H1 (cell line): ENCODE measurements at regions not wholly inside any gene's neighbourhood (a gene's known extent, or its start where the extent isn't known, plus 50 kb on each side); places are given as distances from the start of the nearest gene placed in this dataset.

Source experiments
- E2F6 ChIP-seq: IDR thresholded peaks from 2 replicates; pipeline ENCODE4 v1.6.1; 2012; ENCODE audit warnings: inconsistent platforms

DNA sequence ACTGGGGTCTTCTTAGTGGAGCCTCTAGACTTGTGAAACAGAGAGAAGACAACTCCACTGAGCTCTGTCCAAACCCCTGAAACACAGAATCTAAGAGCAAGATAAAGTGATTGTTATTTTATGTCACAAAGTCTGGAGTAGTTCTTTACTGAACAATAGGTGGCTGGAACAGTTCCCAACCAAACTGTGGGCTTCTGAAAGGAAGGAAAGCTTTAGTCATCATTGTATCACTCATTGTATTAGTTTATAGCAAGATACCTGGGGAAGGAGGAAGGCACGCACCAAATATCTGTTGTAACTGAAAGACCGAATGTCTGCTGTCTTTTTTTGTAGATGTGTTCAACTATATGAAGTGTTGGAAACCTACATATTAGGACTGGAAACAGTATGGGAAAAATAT is 284.9 kb upstream of the TBX18 start (continued):
- TF ChIP-seq E2F6, result no peak
